ENCODE measurements at regions not wholly inside any gene's neighbourhood (a gene's known extent, or its start where the extent isn't known, plus 50 kb on each side); places are given as distances from the start of the nearest gene placed in this dataset.

DNA sequence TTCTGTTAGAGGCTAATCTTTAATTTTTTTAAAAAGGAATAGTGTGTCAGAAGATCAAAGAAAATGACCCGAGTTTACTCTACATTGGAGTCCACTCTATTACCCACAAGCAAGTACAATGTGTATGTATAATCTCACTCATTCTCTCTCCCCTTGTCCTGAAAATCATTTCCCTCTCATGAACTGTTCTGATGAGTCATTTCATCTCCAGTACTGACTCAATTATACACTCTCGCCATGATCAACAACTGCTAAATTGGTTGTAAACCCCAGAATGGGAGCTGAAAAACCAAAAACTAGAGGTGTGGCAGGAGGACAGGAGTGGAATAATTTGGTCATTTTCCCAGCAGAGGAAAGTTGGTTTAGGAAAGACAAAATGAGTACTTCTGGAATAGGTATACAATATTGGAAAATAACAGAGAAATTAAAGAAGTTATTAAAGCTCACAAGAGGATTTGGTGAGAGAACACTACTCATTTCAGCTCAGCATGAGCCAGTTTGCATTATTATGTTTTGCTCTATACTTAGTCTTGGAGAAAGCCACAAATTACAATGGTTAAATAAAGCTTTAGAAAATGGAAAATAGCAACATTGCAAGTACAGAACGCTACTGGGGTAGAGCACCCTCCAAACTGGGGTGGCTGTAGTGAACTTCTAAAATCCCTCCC is 144.3 kb upstream of the PFN2 start:
- Histone ChIP-seq H3K4me1 (no peaks in the 10 kb centered on the region), H3K9me3 (no peaks in the 10 kb centered on the region), H3K27me3 (no peaks in the 10 kb centered on the region), H3K36me3 (no peaks in the 10 kb centered on the region), H3K4me3 (no peak overlapping the region), H3K27ac (no peak overlapping the region)
- WGBS, result 65% methylated on average over 3 of the region's 3 CpGs
- TF ChIP-seq POLR2A (IDR thresholded peaks at IDR 0.05) (no peak), POLR2AphosphoS5 (IDR thresholded peaks at IDR 0.05) (no peak), EP300 (IDR thresholded peaks at IDR 0.05) (no peak), CTCF (IDR thresholded peaks at IDR 0.05) (no peak)
- no peak for DNase-seq (ENCODE audit: low spot score in 2 of 2)

- no peak for DNase-seq (ENCODE audit: low spot score in 2 of 2)
- TF ChIP-seq POLR2AphosphoS5 (IDR thresholded peaks at IDR 0.05) (no peak), CTCF (IDR thresholded peaks at IDR 0.05) (no peak), POLR2A (IDR thresholded peaks at IDR 0.05) (no peak), EP300 (IDR thresholded peaks at IDR 0.05) (no peak)
- WGBS, result 55% methylated on average over 2 of the region's 2 CpGs
These were observed 143.6 kb upstream of the PFN2 start for GRCh38 chr3:150114273-150114672.

DNA sequence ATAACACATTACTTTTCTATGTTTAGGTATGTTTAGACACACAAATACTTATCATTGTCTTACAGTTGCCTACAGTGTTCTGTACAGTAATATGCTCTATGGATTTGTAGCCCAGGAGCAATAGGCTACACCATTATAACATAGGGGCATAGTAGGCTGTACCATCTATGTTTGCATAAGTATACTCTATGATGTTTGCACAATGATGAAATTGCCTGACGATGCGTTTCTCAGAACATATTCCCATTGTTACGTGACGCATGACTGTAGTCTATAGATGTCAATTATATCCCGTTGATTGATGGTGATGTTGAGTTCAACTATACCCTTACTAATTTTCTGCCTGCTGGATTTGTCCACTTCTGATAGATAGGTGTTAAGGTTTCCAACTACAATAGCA is 139.4 kb upstream of the PFN2 start:
- no peak for DNase-seq (ENCODE audit: low spot score in 2 of 2)
- Histone ChIP-seq H3K36me3 (no peaks in the 10 kb centered on the region), H3K4me1 (no peaks in the 10 kb centered on the region), H3K4me3 (no peak overlapping the region), H3K27ac (no peak overlapping the region), H3K9me3 (no peaks in the 10 kb centered on the region), H3K27me3 (no peaks in the 10 kb centered on the region)
- WGBS, result 98% methylated on average over 5 of the region's 5 CpGs
- TF ChIP-seq POLR2A (IDR thresholded peaks at IDR 0.05) (no peak), POLR2AphosphoS5 (IDR thresholded peaks at IDR 0.05) (no peak), CTCF (IDR thresholded peaks at IDR 0.05) (no peak), EP300 (IDR thresholded peaks at IDR 0.05) (no peak)

More at GRCh38 chr3:150114273-150114672, 143.6 kb upstream of the PFN2 start:
- no peaks in the 10 kb centered on the region for H3K9me3 ChIP-seq
- no peak overlapping the region for H3K27ac ChIP-seq
- H3K27me3 ChIP-seq, result no peaks in the 10 kb centered on the region
- H3K4me1 ChIP-seq, result no peaks in the 10 kb centered on the region
- H3K36me3 ChIP-seq, result no peaks in the 10 kb centered on the region
- H3K4me3 ChIP-seq, result no peak overlapping the region

DNA sequence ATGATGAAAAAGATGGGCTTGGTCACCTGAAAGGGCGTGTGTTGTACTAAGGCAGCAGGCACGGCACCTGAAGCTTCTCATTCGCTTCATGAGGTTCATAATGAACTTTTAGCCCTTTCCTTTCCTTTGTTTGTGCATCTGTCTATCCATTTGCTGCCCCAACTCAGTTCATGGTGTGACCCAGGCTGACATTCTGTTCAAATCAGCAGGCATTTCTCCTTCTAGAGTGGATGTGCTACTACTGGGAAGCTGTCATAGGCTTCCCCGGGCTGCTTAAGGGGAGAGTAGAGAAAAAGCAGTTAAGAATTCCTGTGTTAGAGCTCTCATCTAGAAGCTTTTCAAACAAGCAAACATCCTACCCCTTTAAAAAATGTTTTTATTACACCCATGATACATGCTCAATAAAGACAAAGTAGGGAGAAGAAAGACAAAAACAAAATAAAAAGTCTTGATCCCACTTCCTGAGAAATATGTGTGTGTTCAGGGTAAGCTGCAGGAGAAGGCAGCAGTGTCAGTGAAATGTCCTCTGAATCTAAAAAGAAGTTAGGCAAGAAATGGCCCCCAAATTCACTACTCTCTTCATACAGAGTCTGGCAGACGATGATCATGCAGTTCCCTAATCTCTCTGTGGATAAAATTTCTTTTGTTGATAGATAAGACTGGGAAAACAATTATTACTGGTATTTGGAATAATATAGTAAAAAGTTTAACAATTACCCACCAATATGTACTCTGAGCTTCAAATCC is 136.9 kb upstream of the PFN2 start:
- no peak for DNase-seq (ENCODE audit: low spot score in 2 of 2)
- no peak overlapping the region for H3K4me3 ChIP-seq
- H3K36me3 ChIP-seq, result no peaks in the 10 kb centered on the region
- 78% methylated on average over 5 of the region's 5 CpGs for WGBS
- no peaks in the 10 kb centered on the region for H3K4me1 ChIP-seq
- H3K27me3 ChIP-seq, result no peaks in the 10 kb centered on the region
- H3K27ac ChIP-seq, result no peak overlapping the region
- H3K9me3 ChIP-seq, result no peaks in the 10 kb centered on the region
- no peak for TF ChIP-seq EP300 (IDR thresholded peaks at IDR 0.05)
- no peak for TF ChIP-seq POLR2AphosphoS5 (IDR thresholded peaks at IDR 0.05)
- no peak for TF ChIP-seq POLR2A (IDR thresholded peaks at IDR 0.05)
- no peak for TF ChIP-seq CTCF (IDR thresholded peaks at IDR 0.05)

GRCh38 chr3:150106740-150107428 is 136.2 kb upstream of the PFN2 start:
- H3K36me3 ChIP-seq, result no peaks in the 10 kb centered on the region
- 55% methylated on average over 2 of the region's 2 CpGs for WGBS
- no peaks in the 10 kb centered on the region for H3K27me3 ChIP-seq
- TF ChIP-seq EP300 (IDR thresholded peaks at IDR 0.05), result no peak
- no peak for TF ChIP-seq POLR2AphosphoS5 (IDR thresholded peaks at IDR 0.05)
- no peak for TF ChIP-seq CTCF (IDR thresholded peaks at IDR 0.05)
- no peak for TF ChIP-seq POLR2A (IDR thresholded peaks at IDR 0.05)
- H3K27ac ChIP-seq, result no peak overlapping the region
- H3K4me3 ChIP-seq, result no peak overlapping the region
- H3K4me1 ChIP-seq, result no peaks in the 10 kb centered on the region
- H3K9me3 ChIP-seq, result no peaks in the 10 kb centered on the region
- no peak for DNase-seq (ENCODE audit: low spot score in 2 of 2)
